Right lobe of liver (tissue), 6 donors: ENCODE measurements at regions not wholly inside any gene's neighbourhood (a gene's known extent, or its start where the extent isn't known, plus 50 kb on each side); places are given as distances from the start of the nearest gene placed in this dataset.
A peak's percentile ranks its signal among the peaks of the same experiment; 100 is the strongest.

ENCODE experiments used
- ATAC-seq, 4 donors: fragments of 200-7000 bp; cut with Tn5 transposase; one replicate each; pipeline ENCODE4 v1.9.1; 2020; ENCODE audit warnings: mild to moderate bottlenecking in 4 of 4, moderate library complexity in 4 of 4
- DNase-seq, 3 donors: peaks; one replicate each; pipeline ENCODE4 v3.0.0-alpha.2; 2020
- H3K27ac ChIP-seq, 3 donors: fragments of 200-600 bp; one replicate each; pipeline ENCODE4 v1.8.0; 2022
- H3K27me3 ChIP-seq, 2 donors: fragments of 200-600 bp; one replicate each; pipeline ENCODE4 v1.8.0; 2022
- H3K36me3 ChIP-seq, 4 donors: fragments of 200-600 bp; sonication (generic) in 1 of 4; one replicate each; pipeline versions ENCODE4 v1.5.1 to v1.8.0; 2017 to 2022; ENCODE audit warnings: control low read depth in 1 of 4
- H3K4me1 ChIP-seq, 4 donors: fragments of 200-600 bp; sonication (generic) in 1 of 4; one replicate each; pipeline versions ENCODE4 v1.5.1 to v1.8.0; 2017 to 2022; ENCODE audit warnings: control low read depth in 1 of 4
- H3K4me3 ChIP-seq, 3 donors: fragments of 200-600 bp; one replicate each; pipeline ENCODE4 v1.8.0; 2022
- H3K9me3 ChIP-seq, 4 donors: fragments of 200-600 bp; sonication (generic) in 1 of 4; one replicate each; pipeline versions ENCODE4 v1.5.1 to v1.8.0; 2017 to 2022; ENCODE audit warnings: control low read depth in 1 of 4
- POLR2A ChIP-seq: fragments of 450-650 bp; IDR thresholded peaks from one replicate; pipeline ENCODE4 v1.6.1; 2017; ENCODE audit warnings: antibody characterized with exemption, mild to moderate bottlenecking
- WGBS: methylation state at CpG from one replicate; pipeline ENCODE4 v1.1.6; 2018; ENCODE audit warnings: low coverage, low lambda C conversion rate; ENCODE audit not compliant: insufficient coverage; ENCODE audit errors: missing lambda C conversion rate; 5-methylcytosine and 5-hydroxymethylcytosine counted together
- intact Hi-C, 2 donors: fragments of 100-400 bp; cut with DNase I; formaldehyde crosslinking; loops; one replicate each; pipeline versions ENCODE4 v1.11.2 to v1.14.1; 2022
- small RNA-seq, 2 experiments: library from RNA; depleted of rRNA; stranded (forward); fragments of <200 nt; gene quantifications; one replicate each; pipeline ENCODE3, GENCODE V24; 2016
- TF ChIP-seq, protein P1 (sequence below), 4 donors: fragments of 200-600 bp in 3 of 4; fragments of 450-650 bp in 1 of 4; IDR thresholded peaks; one replicate each; pipeline versions ENCODE4 v1.5.1 to v1.8.0; 2016 to 2022; ENCODE audit warnings: antibody characterized with exemption in 4 of 4, mild to moderate bottlenecking in 2 of 4
- donor health status: DM: no; HTN: yes; CAD: no.
- donor health status: DM: no; HTN: no; CAD: no.
- donor health status: DM: no; HTN: no; CAD: no.
- donor health status: DM: no; HTN: yes; CAD: no.
- donor health status: DM: no; HTN: yes; CAD: no.

DNA sequence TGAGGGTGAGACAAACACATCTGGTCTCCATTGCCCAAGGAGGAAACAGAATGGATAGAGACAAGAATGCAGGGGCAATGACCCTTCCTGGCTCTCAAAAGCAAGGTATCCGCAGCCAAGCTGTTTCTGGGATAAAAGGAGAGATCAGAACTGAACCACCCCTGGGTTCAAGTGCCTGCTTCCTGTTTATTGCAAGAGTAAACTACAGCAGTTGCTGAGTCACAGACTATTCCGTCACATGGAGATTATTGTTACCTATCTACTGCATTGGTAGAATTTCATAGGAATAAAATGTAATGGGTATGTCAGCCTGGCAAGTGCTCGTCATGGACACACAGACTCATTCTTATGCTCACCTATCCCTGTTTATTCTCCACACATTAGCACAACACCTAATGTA, 821.6 kb downstream of the GRID1 start:
- intact Hi-C loops, result no loop called here
- TF ChIP-seq, protein P1, sequence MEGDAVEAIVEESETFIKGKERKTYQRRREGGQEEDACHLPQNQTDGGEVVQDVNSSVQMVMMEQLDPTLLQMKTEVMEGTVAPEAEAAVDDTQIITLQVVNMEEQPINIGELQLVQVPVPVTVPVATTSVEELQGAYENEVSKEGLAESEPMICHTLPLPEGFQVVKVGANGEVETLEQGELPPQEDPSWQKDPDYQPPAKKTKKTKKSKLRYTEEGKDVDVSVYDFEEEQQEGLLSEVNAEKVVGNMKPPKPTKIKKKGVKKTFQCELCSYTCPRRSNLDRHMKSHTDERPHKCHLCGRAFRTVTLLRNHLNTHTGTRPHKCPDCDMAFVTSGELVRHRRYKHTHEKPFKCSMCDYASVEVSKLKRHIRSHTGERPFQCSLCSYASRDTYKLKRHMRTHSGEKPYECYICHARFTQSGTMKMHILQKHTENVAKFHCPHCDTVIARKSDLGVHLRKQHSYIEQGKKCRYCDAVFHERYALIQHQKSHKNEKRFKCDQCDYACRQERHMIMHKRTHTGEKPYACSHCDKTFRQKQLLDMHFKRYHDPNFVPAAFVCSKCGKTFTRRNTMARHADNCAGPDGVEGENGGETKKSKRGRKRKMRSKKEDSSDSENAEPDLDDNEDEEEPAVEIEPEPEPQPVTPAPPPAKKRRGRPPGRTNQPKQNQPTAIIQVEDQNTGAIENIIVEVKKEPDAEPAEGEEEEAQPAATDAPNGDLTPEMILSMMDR (IDR thresholded peaks at IDR 0.05), result no peak
- no peak for TF ChIP-seq POLR2A
- DNase-seq, result no peak

GRCh38 chr10:85545874-85546273, 820.7 kb downstream of the GRID1 start:
- Histone ChIP-seq H3K9me3 (no peaks in the 10 kb centered on the region), H3K27ac (no peak overlapping the region), H3K36me3 (no peaks in the 10 kb centered on the region), H3K4me1 (no peaks in the 10 kb centered on the region), H3K27me3 (no peaks in the 10 kb centered on the region), H3K4me3 (no peak overlapping the region)
- intact Hi-C loops, result no loop called here
- 53% methylated on average over 4 of the region's 4 CpGs for WGBS
- ATAC-seq (no peak), DNase-seq (no peak)
- TF ChIP-seq, protein P1 (IDR thresholded peaks at IDR 0.05), result no peak
- TF ChIP-seq POLR2A, result no peak

More for the DNA sequence above, 821.6 kb downstream of the GRID1 start:
- no peaks in the 10 kb centered on the region for H3K36me3 ChIP-seq
- no peaks in the 10 kb centered on the region for H3K27me3 ChIP-seq
- no peak for ATAC-seq
- no peak overlapping the region for H3K4me3 ChIP-seq
- H3K27ac ChIP-seq, result no peak overlapping the region
- 58% methylated on average over 2 of the region's 3 CpGs for WGBS
- no peaks in the 10 kb centered on the region for H3K4me1 ChIP-seq
- no peaks in the 10 kb centered on the region for H3K9me3 ChIP-seq

DNA sequence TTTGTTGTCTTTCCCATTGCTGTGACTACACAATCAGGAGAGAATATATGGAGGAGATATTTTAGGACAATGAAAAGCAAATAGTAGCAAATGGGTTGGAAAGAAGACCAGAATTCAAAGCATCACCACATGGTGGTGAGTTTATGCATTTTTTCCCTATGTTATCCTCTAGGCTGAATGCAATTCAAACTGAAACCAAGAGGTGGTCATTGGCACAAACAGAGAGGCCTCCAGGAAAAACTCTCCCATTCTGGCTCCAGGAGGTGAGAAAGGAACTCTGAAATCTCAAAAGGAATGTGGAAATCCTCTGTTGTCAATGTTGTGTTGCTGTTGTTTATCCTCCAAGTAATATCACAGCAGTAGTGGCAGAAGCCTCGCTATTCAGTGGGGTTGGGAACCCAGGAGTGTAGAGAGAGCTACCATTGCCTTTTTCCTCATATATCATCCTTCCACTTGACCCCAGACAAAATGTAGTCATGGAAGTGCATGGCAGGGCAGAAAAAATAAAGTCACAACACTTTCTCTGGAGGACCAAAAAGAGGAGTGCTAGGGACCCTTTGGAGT, 819.1 kb downstream of the GRID1 start:
- TF ChIP-seq POLR2A, result no peak
- TF ChIP-seq, protein P1 (IDR thresholded peaks at IDR 0.05), result no peak
- intact Hi-C loops, result no loop called here

DNA sequence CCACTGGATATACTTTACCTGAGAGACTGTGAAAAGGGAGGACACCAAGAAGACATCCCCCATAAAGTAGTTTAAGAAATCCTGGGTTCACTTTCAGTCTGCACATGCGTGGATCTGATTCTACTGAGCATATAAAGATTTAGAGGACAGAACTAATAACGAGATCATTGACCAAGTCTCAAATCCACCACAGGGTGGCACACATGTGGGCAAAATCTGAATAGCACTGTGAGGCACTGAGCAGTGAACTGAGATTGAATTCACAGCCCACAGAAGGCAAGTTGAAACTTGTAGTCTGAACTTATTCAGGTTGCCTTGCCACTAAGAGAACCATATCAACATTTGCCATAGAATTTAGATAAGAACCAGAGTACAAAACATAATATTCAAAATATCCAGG, 818.6 kb downstream of the GRID1 start:
- Histone ChIP-seq H3K4me3 (no peak overlapping the region), H3K27ac (no peak overlapping the region), H3K9me3 (no peaks in the 10 kb centered on the region), H3K27me3 (no peaks in the 10 kb centered on the region), H3K36me3 (no peaks in the 10 kb centered on the region), H3K4me1 (no peaks in the 10 kb centered on the region)
- DNase-seq (peak in 2 of 3 donors; percentile 19 to 50), ATAC-seq (peak; percentile 76 to 99 (median 90))
- 20% methylated on average over 2 of the region's 2 CpGs for WGBS
- intact Hi-C loops, result no loop called here
- TF ChIP-seq, protein P1 (IDR thresholded peaks at IDR 0.05), result peak; percentile 50 to 59 (median 54)
- no peak for TF ChIP-seq POLR2A

More for the DNA sequence above, 819.1 kb downstream of the GRID1 start:
- no peaks in the 10 kb centered on the region for H3K4me1 ChIP-seq
- no peaks in the 10 kb centered on the region for H3K27me3 ChIP-seq
- ATAC-seq (no peak), DNase-seq (no peak)
- H3K9me3 ChIP-seq, result no peaks in the 10 kb centered on the region
- WGBS, result no CpG with 5 or more reads among the region's 1 CpG
- no peaks in the 10 kb centered on the region for H3K36me3 ChIP-seq
- H3K27ac ChIP-seq, result no peak overlapping the region
- H3K4me3 ChIP-seq, result no peak overlapping the region

Small RNA genes lying in the stretch of these regions (small RNA-seq; reads per million reads assigned to genes)
- 0 reads per million in 2 experiments for gene RNU6-325P
